Neural cell (in vitro differentiated cells): ENCODE measurements at regions not wholly inside any gene's neighbourhood (a gene's known extent, or its start where the extent isn't known, plus 50 kb on each side); places are given as distances from the start of the nearest gene placed in this dataset.

Experiments used
- EP300 ChIP-seq: fragments of 450-650 bp; conservative IDR thresholded peaks from 2 replicates; pipeline ENCODE4 v1.6.1; 2014; ENCODE audit warnings: antibody characterized with exemption, mild to moderate bottlenecking, moderate library complexity; ENCODE audit not compliant: poor library complexity, severe bottlenecking
- MXI1 ChIP-seq: fragments of 450-650 bp; conservative IDR thresholded peaks from 2 replicates; pipeline ENCODE4 v1.6.1; 2014; ENCODE audit warnings: antibody characterized with exemption, mild to moderate bottlenecking; ENCODE audit not compliant: poor library complexity, severe bottlenecking
- POLR2AphosphoS5 ChIP-seq: IDR thresholded peaks from 2 replicates; pipeline ENCODE4 v1.6.1; 2012
- RAD21 ChIP-seq: fragments of 450-650 bp; conservative IDR thresholded peaks from 2 replicates; pipeline ENCODE4 v1.6.1; 2014; ENCODE audit warnings: antibody characterized with exemption, mild to moderate bottlenecking, moderate library complexity
- REST ChIP-seq: IDR thresholded peaks from 2 replicates; pipeline ENCODE4 v1.6.1; 2012; ENCODE audit warnings: borderline replicate concordance
- SMC3 ChIP-seq: fragments of 450-650 bp; conservative IDR thresholded peaks from 2 replicates; pipeline ENCODE4 v1.6.1; 2014; ENCODE audit warnings: antibody characterized with exemption, mild to moderate bottlenecking, moderate library complexity; ENCODE audit not compliant: poor library complexity
- TF ChIP-seq, protein P1 (sequence below): fragments of 450-650 bp; IDR thresholded peaks from 2 replicates; pipeline ENCODE4 v1.5.1; 2014; ENCODE audit warnings: antibody characterized with exemption, mild to moderate bottlenecking, moderate library complexity; ENCODE audit not compliant: poor library complexity, severe bottlenecking

DNA sequence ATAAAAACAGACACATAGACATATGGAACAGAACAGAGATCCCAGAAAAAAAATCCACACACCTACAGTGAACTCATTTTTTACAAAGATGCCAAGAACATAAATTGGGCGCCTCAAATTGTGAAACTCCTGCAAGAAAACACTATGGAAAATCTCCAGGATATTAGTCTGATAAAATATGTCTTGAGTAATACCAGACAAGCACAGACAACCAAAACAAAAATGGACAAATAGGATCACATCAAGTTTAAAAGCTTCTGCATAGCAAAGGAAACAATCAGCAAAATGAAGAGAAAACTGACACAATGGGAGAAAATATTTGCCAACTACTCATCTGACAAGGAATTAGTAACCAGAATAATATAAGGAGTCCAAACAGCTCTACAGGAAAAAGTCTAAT, 337.3 kb upstream of the DIPK2B start:
- TF ChIP-seq SMC3 (no peak), EP300 (no peak), MXI1 (no peak), POLR2AphosphoS5 (no peak), REST (no peak), RAD21 (no peak)
- TF ChIP-seq, protein P1, sequence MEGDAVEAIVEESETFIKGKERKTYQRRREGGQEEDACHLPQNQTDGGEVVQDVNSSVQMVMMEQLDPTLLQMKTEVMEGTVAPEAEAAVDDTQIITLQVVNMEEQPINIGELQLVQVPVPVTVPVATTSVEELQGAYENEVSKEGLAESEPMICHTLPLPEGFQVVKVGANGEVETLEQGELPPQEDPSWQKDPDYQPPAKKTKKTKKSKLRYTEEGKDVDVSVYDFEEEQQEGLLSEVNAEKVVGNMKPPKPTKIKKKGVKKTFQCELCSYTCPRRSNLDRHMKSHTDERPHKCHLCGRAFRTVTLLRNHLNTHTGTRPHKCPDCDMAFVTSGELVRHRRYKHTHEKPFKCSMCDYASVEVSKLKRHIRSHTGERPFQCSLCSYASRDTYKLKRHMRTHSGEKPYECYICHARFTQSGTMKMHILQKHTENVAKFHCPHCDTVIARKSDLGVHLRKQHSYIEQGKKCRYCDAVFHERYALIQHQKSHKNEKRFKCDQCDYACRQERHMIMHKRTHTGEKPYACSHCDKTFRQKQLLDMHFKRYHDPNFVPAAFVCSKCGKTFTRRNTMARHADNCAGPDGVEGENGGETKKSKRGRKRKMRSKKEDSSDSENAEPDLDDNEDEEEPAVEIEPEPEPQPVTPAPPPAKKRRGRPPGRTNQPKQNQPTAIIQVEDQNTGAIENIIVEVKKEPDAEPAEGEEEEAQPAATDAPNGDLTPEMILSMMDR = no peak
